GM12878 (cell line): ENCODE measurements at regions not wholly inside any gene's neighbourhood (a gene's known extent, or its start where the extent isn't known, plus 50 kb on each side); places are given as distances from the start of the nearest gene placed in this dataset.

ENCODE experiments used
- BRCA1 ChIP-seq: IDR thresholded peaks from 2 replicates; pipeline ENCODE4 v1.6.1; 2011; ENCODE audit warnings: low read depth, low read length, improper control_type of control experiment
- CEBPB ChIP-seq, 2 experiments: fragments of 150-350 bp in 1 of 2; IDR thresholded peaks; 2 replicates each; pipeline ENCODE4 v1.6.1; 2012 to 2014; ENCODE audit warnings: low read depth in 2 of 2, low read length in 2 of 2, borderline replicate concordance in 1 of 2, inconsistent platforms in 1 of 2
- E4F1 ChIP-seq: fragments of 450-650 bp; IDR thresholded peaks from 2 replicates; pipeline ENCODE4 v1.6.1; 2018; ENCODE audit warnings: borderline replicate concordance, mild to moderate bottlenecking; ENCODE audit not compliant: partially characterized antibody
- IKZF2 ChIP-seq, 2 experiments: fragments of 450-650 bp; IDR thresholded peaks; 2 replicates each; pipeline ENCODE4 v1.6.1; 2017; ENCODE audit warnings: mild to moderate bottlenecking in 2 of 2, moderate library complexity in 2 of 2
- JUND ChIP-seq: IDR thresholded peaks from 2 replicates; pipeline ENCODE4 v1.6.1; 2012; ENCODE audit warnings: low read depth, mild to moderate bottlenecking, low read length, improper control_type of control experiment, moderate library complexity
- KLF5 ChIP-seq: fragments of 450-650 bp; IDR thresholded peaks from 2 replicates; pipeline ENCODE4 v1.6.1; 2014; ENCODE audit warnings: mild to moderate bottlenecking; ENCODE audit not compliant: partially characterized antibody
- MAX ChIP-seq: IDR thresholded peaks from 2 replicates; pipeline ENCODE4 v1.6.1; 2012; ENCODE audit warnings: low read depth, low read length, improper control_type of control experiment
- RUNX3 ChIP-seq: IDR thresholded peaks from 2 replicates; pipeline ENCODE4 v1.6.1; 2012; ENCODE audit warnings: low read length, inconsistent platforms
- SIN3A ChIP-seq: IDR thresholded peaks from 2 replicates; pipeline ENCODE4 v1.6.1; 2012; ENCODE audit warnings: low read depth, low read length, improper control_type of control experiment
- SKIL ChIP-seq: fragments of 450-650 bp; IDR thresholded peaks from 2 replicates; pipeline ENCODE4 v1.6.1; 2017; ENCODE audit warnings: mild to moderate bottlenecking, low read depth, inconsistent platforms; ENCODE audit not compliant: poor library complexity, severe bottlenecking
- SMC3 ChIP-seq: IDR thresholded peaks from 2 replicates; pipeline ENCODE4 v1.6.1; 2011; ENCODE audit warnings: low read length, improper control_type of control experiment, borderline replicate concordance
- ZBTB33 ChIP-seq: fragments of 450-650 bp; IDR thresholded peaks from 2 replicates; pipeline ENCODE4 v1.6.1; 2017; ENCODE audit warnings: mild to moderate bottlenecking
- ZNF217 ChIP-seq: fragments of 450-650 bp; IDR thresholded peaks from 2 replicates; pipeline ENCODE4 v1.6.1; 2017; ENCODE audit warnings: antibody characterized with exemption, mild to moderate bottlenecking
- ZNF622 ChIP-seq: fragments of 450-650 bp; IDR thresholded peaks from 2 replicates; pipeline ENCODE4 v1.6.1; 2017; ENCODE audit warnings: mild to moderate bottlenecking, inconsistent platforms

- TF ChIP-seq E4F1 (no peak), ZNF217 (no peak), SMC3 (no peak), RUNX3 (no peak), SKIL (no peak), ZBTB33 (no peak), JUND (no peak), MAX (no peak), IKZF2 (IDR thresholded peaks at IDR 0.05) (no peak), SIN3A (no peak), CEBPB (IDR thresholded peaks at IDR 0.05; ENCODE audit: borderline replicate concordance in 1 of 2, low read depth in 2 of 2, low read length in 2 of 2) (no peak), ZNF622 (no peak), BRCA1 (no peak), KLF5 (no peak)
These were observed 473.3 kb upstream of the NR2F2 start (continued) for GRCh38 chr15:95857124-95857757.
